ENCODE measurements at regions not wholly inside any gene's neighbourhood (a gene's known extent, or its start where the extent isn't known, plus 50 kb on each side); places are given as distances from the start of the nearest gene placed in this dataset.
A peak's percentile ranks its signal among the peaks of the same experiment; 100 is the strongest.

GRCh38 chr3:23675010-23675409 lies 130.7 kb upstream of the UBE2E1 start:
- Histone ChIP-seq H2BK12ac (ENCODE audit: low read length) (no peak overlapping the region), H3K23ac (ENCODE audit: low read length) (no peak overlapping the region), H3K27me3 (ENCODE audit: insufficient read depth, low read length) (no peaks in the 10 kb centered on the region), H4K8ac (ENCODE audit: low read depth, low read length) (no peak overlapping the region), H3K4me3 (ENCODE audit: low read depth, low read length) (no peak overlapping the region), H3K4ac (ENCODE audit: low read depth, low read length) (no peak overlapping the region), H2BK5ac (ENCODE audit: low read depth, low read length, poor library complexity) (no peak overlapping the region), H3K9me3 (ENCODE audit: insufficient read depth, low read depth, low read length) (peaks cover 4% of the 10 kb centered on the region), H3K9ac (ENCODE audit: low read length) (no peak overlapping the region), H4K91ac (ENCODE audit: low read depth, low read length) (no peak overlapping the region), H2AFZ (ENCODE audit: insufficient read depth, low read length, poor library complexity) (no peak overlapping the region), H3K4me1 (ENCODE audit: control insufficient read depth in 1 of 2, insufficient read depth in 2 of 2, low read length in 2 of 2) (no peaks in the 10 kb centered on the region), H4K12ac (ENCODE audit: low read depth, low read length) (no peak overlapping the region), H2AK5ac (ENCODE audit: low read length) (no peak overlapping the region), H3K4me2 (ENCODE audit: low read length) (no peak overlapping the region), H3K14ac (ENCODE audit: low read length) (no peak overlapping the region), H3K79me1 (ENCODE audit: low read length) (no peaks in the 10 kb centered on the region), H3K79me2 (ENCODE audit: control insufficient read depth, insufficient read depth, low read length, poor library complexity) (no peaks in the 10 kb centered on the region), H3K36me3 (ENCODE audit: control insufficient read depth in 1 of 2, insufficient read depth in 2 of 2, low read length in 2 of 2) (no peaks in the 10 kb centered on the region), H2BK120ac (ENCODE audit: insufficient read depth, low read length, poor library complexity) (no peak overlapping the region), H3K27ac (ENCODE audit: low read depth, low read length) (no peak overlapping the region), H3K18ac (ENCODE audit: low read length) (no peak overlapping the region)
- no CpG with 5 or more reads among the region's 3 CpGs for WGBS (ENCODE audit: extremely low coverage, insufficient coverage, insufficient read length)
- DNase-seq: no peak

- Histone ChIP-seq H3K4ac (ENCODE audit: low read depth, low read length) (no peak overlapping the region), H4K12ac (ENCODE audit: low read depth, low read length) (no peak overlapping the region), H3K23ac (ENCODE audit: low read length) (no peak overlapping the region), H3K9ac (ENCODE audit: low read length) (no peak overlapping the region), H4K8ac (ENCODE audit: low read depth, low read length) (no peak overlapping the region), H2BK5ac (ENCODE audit: low read depth, low read length, poor library complexity) (no peak overlapping the region), H2BK12ac (ENCODE audit: low read length) (no peak overlapping the region), H3K36me3 (ENCODE audit: control insufficient read depth in 1 of 2, insufficient read depth in 2 of 2, low read length in 2 of 2) (no peaks in the 10 kb centered on the region), H3K4me2 (ENCODE audit: low read length) (no peak overlapping the region), H2AFZ (ENCODE audit: insufficient read depth, low read length, poor library complexity) (no peak overlapping the region), H3K4me3 (ENCODE audit: low read depth, low read length) (no peak overlapping the region), H3K27ac (ENCODE audit: low read depth, low read length) (no peak overlapping the region), H3K9me3 (ENCODE audit: insufficient read depth, low read depth, low read length) (peaks cover 4% of the 10 kb centered on the region), H3K79me1 (ENCODE audit: low read length) (no peaks in the 10 kb centered on the region), H3K27me3 (ENCODE audit: insufficient read depth, low read length) (no peaks in the 10 kb centered on the region), H3K79me2 (ENCODE audit: control insufficient read depth, insufficient read depth, low read length, poor library complexity) (no peaks in the 10 kb centered on the region), H2AK5ac (ENCODE audit: low read length) (no peak overlapping the region), H3K4me1 (ENCODE audit: control insufficient read depth in 1 of 2, insufficient read depth in 2 of 2, low read length in 2 of 2) (no peaks in the 10 kb centered on the region), H4K91ac (ENCODE audit: low read depth, low read length) (no peak overlapping the region), H3K18ac (ENCODE audit: low read length) (no peak overlapping the region), H3K14ac (ENCODE audit: low read length) (no peak overlapping the region), H2BK120ac (ENCODE audit: insufficient read depth, low read length, poor library complexity) (no peak overlapping the region)
- DNase-seq: no peak
- WGBS (ENCODE audit: extremely low coverage, insufficient coverage, insufficient read length): no CpG with 5 or more reads among the region's 1 CpG
Measured at GRCh38 chr3:23676093-23676492, 129.7 kb upstream of the UBE2E1 start.

GRCh38 chr3:23682646-23683045 lies 123.1 kb upstream of the UBE2E1 start:
- Histone ChIP-seq H3K4ac (ENCODE audit: low read depth, low read length) (no peak overlapping the region), H3K23ac (ENCODE audit: low read length) (no peak overlapping the region), H3K18ac (ENCODE audit: low read length) (no peak overlapping the region), H3K4me1 (ENCODE audit: control insufficient read depth in 1 of 2, insufficient read depth in 2 of 2, low read length in 2 of 2) (peaks cover 0 to 5% of the 10 kb centered on the region in 2 experiments), H4K8ac (ENCODE audit: low read depth, low read length) (no peak overlapping the region), H2AFZ (ENCODE audit: insufficient read depth, low read length, poor library complexity) (no peak overlapping the region), H3K4me3 (ENCODE audit: low read depth, low read length) (no peak overlapping the region), H3K9ac (ENCODE audit: low read length) (no peak overlapping the region), H3K27ac (ENCODE audit: low read depth, low read length) (no peak overlapping the region), H2BK5ac (ENCODE audit: low read depth, low read length, poor library complexity) (no peak overlapping the region), H2BK120ac (ENCODE audit: insufficient read depth, low read length, poor library complexity) (no peak overlapping the region), H3K9me3 (ENCODE audit: insufficient read depth, low read depth, low read length) (peaks cover 2% of the 10 kb centered on the region), H3K79me1 (ENCODE audit: low read length) (no peaks in the 10 kb centered on the region), H3K79me2 (ENCODE audit: control insufficient read depth, insufficient read depth, low read length, poor library complexity) (no peaks in the 10 kb centered on the region), H2BK12ac (ENCODE audit: low read length) (no peak overlapping the region), H4K91ac (ENCODE audit: low read depth, low read length) (no peak overlapping the region), H3K14ac (ENCODE audit: low read length) (no peak overlapping the region), H3K4me2 (ENCODE audit: low read length) (no peak overlapping the region), H4K12ac (ENCODE audit: low read depth, low read length) (no peak overlapping the region), H3K27me3 (ENCODE audit: insufficient read depth, low read length) (no peaks in the 10 kb centered on the region), H2AK5ac (ENCODE audit: low read length) (no peak overlapping the region), H3K36me3 (ENCODE audit: control insufficient read depth in 1 of 2, insufficient read depth in 2 of 2, low read length in 2 of 2) (no peaks in the 10 kb centered on the region)
- no CpG with 5 or more reads among the region's 1 CpG for whole genome bisulfite sequencing (ENCODE audit: extremely low coverage, insufficient coverage, insufficient read length)
- DNase-seq: no peak

GRCh38 chr3:23685541-23686258 lies 120.1 kb upstream of the UBE2E1 start:
- DNase-seq: peak; percentile 76 to 89
- no peak overlapping the region for H3K4me3 ChIP-seq (ENCODE audit: low read depth, low read length)

More at GRCh38 chr3:23685541-23686258, 120.1 kb upstream of the UBE2E1 start:
- H2BK12ac ChIP-seq (ENCODE audit: low read length): no peak overlapping the region
- no peak overlapping the region for H4K91ac ChIP-seq (ENCODE audit: low read depth, low read length)
- no peak overlapping the region for H3K14ac ChIP-seq (ENCODE audit: low read length)
- H3K9me3 ChIP-seq (ENCODE audit: insufficient read depth, low read depth, low read length): peaks cover 2% of the 10 kb centered on the region
- no peak overlapping the region for H2AFZ ChIP-seq (ENCODE audit: insufficient read depth, low read length, poor library complexity)
- no peaks in the 10 kb centered on the region for H3K79me1 ChIP-seq (ENCODE audit: low read length)
- H2BK120ac ChIP-seq (ENCODE audit: insufficient read depth, low read length, poor library complexity): no peak overlapping the region
- no peak overlapping the region for H3K4ac ChIP-seq (ENCODE audit: low read depth, low read length)
- H2BK5ac ChIP-seq (ENCODE audit: low read depth, low read length, poor library complexity): no peak overlapping the region
- H3K18ac ChIP-seq (ENCODE audit: low read length): no peak overlapping the region
- H3K27ac ChIP-seq (ENCODE audit: low read depth, low read length): no peak overlapping the region
- H3K4me1 ChIP-seq (ENCODE audit: control insufficient read depth in 1 of 2, insufficient read depth in 2 of 2, low read length in 2 of 2): peaks cover 0 to 5% of the 10 kb centered on the region in 2 experiments
- H3K9ac ChIP-seq (ENCODE audit: low read length): no peak overlapping the region
- H2AK5ac ChIP-seq (ENCODE audit: low read length): no peak overlapping the region
- no peaks in the 10 kb centered on the region for H3K79me2 ChIP-seq (ENCODE audit: control insufficient read depth, insufficient read depth, low read length, poor library complexity)
- H4K8ac ChIP-seq (ENCODE audit: low read depth, low read length): no peak overlapping the region
- no peak overlapping the region for H4K12ac ChIP-seq (ENCODE audit: low read depth, low read length)
- H3K23ac ChIP-seq (ENCODE audit: low read length): no peak overlapping the region
- no peak overlapping the region for H3K4me2 ChIP-seq (ENCODE audit: low read length)
- WGBS (ENCODE audit: extremely low coverage, insufficient coverage, insufficient read length): no CpG with 5 or more reads among the region's 9 CpGs
- no peaks in the 10 kb centered on the region for H3K27me3 ChIP-seq (ENCODE audit: insufficient read depth, low read length)
- H3K36me3 ChIP-seq (ENCODE audit: control insufficient read depth in 1 of 2, insufficient read depth in 2 of 2, low read length in 2 of 2): no peaks in the 10 kb centered on the region

All from trophoblast cell (in vitro differentiated cells and primary cell).